HPDE6-E6E7 (cell line): ENCODE measurements at regions not wholly inside any gene's neighbourhood (a gene's known extent, or its start where the extent isn't known, plus 50 kb on each side); places are given as distances from the start of the nearest gene placed in this dataset.

Source experiments
- DNase-seq: peaks from one replicate; pipeline ENCODE4 v3.0.0; 2011; ENCODE audit warnings: missing footprints; ENCODE audit errors: extremely low spot score

- no peak for DNase-seq
These were observed 137.1 kb downstream of the FOXD1 start for GRCh38 chr5:73311291-73312110.

DNA sequence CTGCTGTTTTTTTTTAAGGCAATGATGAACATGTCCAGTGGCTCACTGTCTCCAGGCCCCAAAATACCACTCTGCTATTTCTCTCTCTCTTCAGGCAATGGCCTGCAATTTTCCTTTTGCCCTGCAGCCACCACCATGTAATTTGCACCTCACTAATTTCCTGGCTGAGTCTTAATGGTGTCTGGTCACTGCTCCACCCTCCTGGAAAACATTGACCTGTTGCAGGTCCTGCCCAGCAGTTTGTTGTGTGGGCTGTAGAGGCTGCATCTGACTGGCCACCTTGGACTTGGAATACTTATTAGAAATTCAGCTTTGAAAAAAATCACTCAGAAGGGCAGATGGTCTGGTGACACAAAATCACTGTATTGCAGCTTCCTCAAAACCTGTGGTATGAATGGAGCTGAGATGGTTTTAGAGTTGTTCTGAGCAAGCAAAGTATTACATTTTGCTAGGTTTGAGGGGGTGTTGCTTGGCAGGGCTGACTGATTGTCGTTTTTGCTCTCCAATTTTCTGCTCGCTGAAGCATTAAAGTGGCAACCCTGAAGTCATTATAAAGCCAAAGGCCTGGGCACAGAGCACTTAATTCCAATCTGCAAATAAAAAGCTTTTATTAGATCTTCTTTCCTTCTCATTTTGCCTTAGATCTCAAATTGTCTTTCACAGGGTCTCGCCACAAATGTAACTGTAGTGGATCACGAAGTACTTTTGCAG, 134.8 kb downstream of the TMEM174 start:
- DNase-seq: no peak

DNA sequence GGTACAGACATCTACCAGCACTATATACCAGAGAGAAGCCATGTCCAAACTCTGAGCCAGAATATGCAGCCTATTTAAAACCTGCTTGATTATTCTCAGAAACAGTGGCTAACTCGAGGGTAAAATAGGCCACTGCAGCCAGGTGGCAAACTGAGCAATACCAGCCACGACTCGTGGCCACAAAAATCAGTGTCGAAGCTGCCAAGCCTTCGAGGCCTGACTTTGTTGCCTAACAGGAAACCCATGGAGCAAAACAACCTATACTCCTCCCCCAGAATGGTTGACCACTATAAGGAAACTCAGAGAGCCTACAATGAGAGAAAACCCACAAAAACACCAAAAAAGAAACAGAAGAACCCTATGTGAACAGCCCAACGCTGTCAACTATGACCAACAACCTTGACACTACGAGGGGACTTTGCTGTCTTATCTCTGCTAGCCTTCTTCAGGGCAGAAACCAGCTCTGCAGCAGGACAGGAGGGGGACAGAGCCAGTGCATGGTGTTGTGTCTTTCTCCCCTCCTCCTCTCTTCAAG, 133.8 kb downstream of the TMEM174 start:
- DNase-seq: no peak

- no peak for DNase-seq
These were observed 133.2 kb downstream of the TMEM174 start for GRCh38 chr5:73306078-73306719.

- no peak for DNase-seq
These were observed 132.4 kb downstream of the TMEM174 start for GRCh38 chr5:73305386-73305785.

GRCh38 chr5:73304381-73304780, 131.4 kb downstream of the TMEM174 start:
- no peak for DNase-seq

- DNase-seq: no peak
These were observed 130.4 kb downstream of the TMEM174 start for GRCh38 chr5:73303148-73304079.

DNA sequence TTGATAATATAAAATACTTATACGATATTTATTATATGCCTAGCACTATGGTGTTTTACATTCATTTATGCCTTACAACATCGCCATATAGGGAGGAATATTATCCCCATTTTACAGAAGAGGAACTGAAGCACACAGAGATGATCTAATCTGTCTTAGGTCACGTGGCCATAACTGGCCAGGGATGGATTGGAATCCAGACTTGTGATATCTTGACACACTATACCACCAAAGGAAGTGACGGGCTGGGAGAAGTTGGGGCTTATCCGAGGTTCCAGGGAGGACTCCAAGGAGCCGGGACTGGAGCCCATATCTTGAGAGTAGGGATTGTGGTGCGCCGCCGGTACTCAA, 129.8 kb downstream of the TMEM174 start:
- no peak for DNase-seq

GRCh38 chr5:73301208-73301901, 128.4 kb downstream of the TMEM174 start:
- DNase-seq: no peak

GRCh38 chr5:73300337-73301207, 127.6 kb downstream of the TMEM174 start:
- DNase-seq: no peak

GRCh38 chr5:73299665-73300336, 126.8 kb downstream of the TMEM174 start:
- no peak for DNase-seq

- DNase-seq: peak; percentile 45
These were observed 126.0 kb downstream of the TMEM174 start for GRCh38 chr5:73298772-73299630.

GRCh38 chr5:73298251-73298771, 125.3 kb downstream of the TMEM174 start:
- no peak for DNase-seq

DNA sequence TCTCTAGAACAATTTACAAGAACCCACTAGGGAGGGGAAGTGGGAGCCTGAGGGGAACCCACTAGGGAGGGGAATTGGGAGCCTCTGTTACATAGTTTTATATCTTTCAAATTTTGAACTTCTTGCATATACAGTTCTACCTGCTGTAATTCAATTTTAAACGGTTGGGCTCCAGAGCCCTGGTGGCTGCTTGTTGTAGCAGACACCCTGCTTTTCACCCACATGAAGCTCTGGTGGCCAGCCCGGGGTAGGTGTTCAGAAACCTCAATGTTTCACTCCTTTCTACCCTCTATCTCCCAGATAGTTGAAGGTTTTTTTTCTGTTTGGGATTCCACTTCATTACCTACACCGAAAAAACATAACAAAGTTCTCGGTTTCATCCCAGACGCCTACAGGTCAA, 124.4 kb downstream of the TMEM174 start:
- no peak for DNase-seq

DNA sequence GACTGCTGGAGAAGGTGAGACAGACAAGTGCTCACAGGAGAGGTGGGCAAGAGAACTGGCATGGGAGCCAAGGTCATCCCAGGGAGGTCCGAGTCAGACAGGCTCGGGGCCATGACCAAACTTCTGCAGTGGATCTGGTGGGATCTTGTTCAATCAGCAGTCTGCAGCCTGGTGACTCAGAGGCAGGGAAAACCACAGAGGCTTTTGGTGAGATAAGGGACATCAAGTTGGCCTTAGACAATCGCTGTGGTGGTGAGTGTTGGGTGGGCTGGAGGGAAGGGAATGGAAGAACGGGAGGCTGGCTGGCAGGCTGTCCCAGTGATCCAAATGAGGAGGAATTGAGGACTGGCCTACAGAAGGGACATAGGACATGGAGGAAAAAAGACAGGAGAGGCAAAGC, 123.8 kb downstream of the TMEM174 start:
- no peak for DNase-seq

DNA sequence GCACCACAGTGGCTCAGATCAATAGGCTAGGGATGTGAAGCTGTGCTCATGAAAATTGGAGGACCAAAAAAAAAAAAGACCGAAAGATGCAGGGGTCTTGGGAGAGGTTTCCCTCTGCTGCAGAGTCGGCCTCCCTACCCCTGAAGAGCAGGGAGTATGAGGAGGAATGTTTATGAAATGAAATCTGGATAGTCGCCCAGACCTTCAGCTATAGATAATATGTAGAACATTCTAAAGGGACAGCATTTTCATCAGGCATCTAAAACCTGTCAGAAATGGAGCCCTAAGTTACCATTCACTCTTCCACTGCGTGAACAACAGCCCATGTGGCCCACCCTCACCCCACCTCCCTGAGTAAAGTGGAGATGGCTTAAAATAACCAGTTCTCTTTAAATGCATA, 122.9 kb downstream of the TMEM174 start:
- no peak for DNase-seq

- DNase-seq: no peak
These were observed 122.5 kb downstream of the TMEM174 start for GRCh38 chr5:73295447-73295846.

- no peak for DNase-seq
These were observed 119.9 kb downstream of the TMEM174 start for GRCh38 chr5:73292816-73293459.
